ENCODE measurements at regions not wholly inside any gene's neighbourhood (a gene's known extent, or its start where the extent isn't known, plus 50 kb on each side); places are given as distances from the start of the nearest gene placed in this dataset.
"Not testable (repeated sequence)": the region's sequence is repeated elsewhere in the genome, so short reads cannot be mapped to it uniquely, and the experiment has no call there.

- DNase-seq: no peak
Observed at GRCh38 chrX:131830400-131831184, 192.5 kb upstream of the STK26 start.

GRCh38 chrX:131831185-131831520 lies 191.9 kb upstream of the STK26 start:
- DNase-seq: no peak

GRCh38 chrX:131836161-131836560 lies 186.9 kb upstream of the STK26 start:
- DNase-seq: no peak

GRCh38 chrX:131837325-131837724 lies 185.8 kb upstream of the STK26 start:
- no peak for DNase-seq

GRCh38 chrX:131840799-131841495 lies 182.2 kb upstream of the STK26 start:
- DNase-seq: no peak

- DNase-seq: peak; percentile 12
Observed at GRCh38 chrX:131841496-131842437, 181.3 kb upstream of the STK26 start.

GRCh38 chrX:131843987-131844386 lies 179.1 kb upstream of the STK26 start:
- DNase-seq: no peak

- DNase-seq: no peak
Observed at GRCh38 chrX:131845201-131845600, 177.9 kb upstream of the STK26 start.

- no peak for DNase-seq
Observed at GRCh38 chrX:131845771-131846170, 177.3 kb upstream of the STK26 start.

GRCh38 chrX:131850964-131851363 lies 172.1 kb upstream of the STK26 start:
- DNase-seq: not testable (repeated sequence)

GRCh38 chrX:131853440-131853839 lies 169.7 kb upstream of the STK26 start:
- DNase-seq: no peak

GRCh38 chrX:131854581-131854980 lies 168.5 kb upstream of the STK26 start:
- no peak for DNase-seq

- DNase-seq: no peak
Observed at GRCh38 chrX:131861088-131861787, 161.9 kb upstream of the STK26 start.

- DNase-seq: no peak
Observed at GRCh38 chrX:131862321-131862720, 160.8 kb upstream of the STK26 start.

- no peak for DNase-seq
Observed at GRCh38 chrX:131869182-131869581, 153.9 kb upstream of the STK26 start.

GRCh38 chrX:131874300-131874699 lies 148.8 kb upstream of the STK26 start:
- no peak for DNase-seq

- DNase-seq: not testable (repeated sequence)
Observed at GRCh38 chrX:131875827-131876226, 147.3 kb upstream of the STK26 start.

GRCh38 chrX:131881194-131881593 lies 141.9 kb upstream of the STK26 start:
- DNase-seq: no peak

GRCh38 chrX:131885042-131885441 lies 138.1 kb upstream of the STK26 start:
- not testable (repeated sequence) for DNase-seq

GRCh38 chrX:131893857-131894256 lies 129.2 kb upstream of the STK26 start:
- DNase-seq: not testable (repeated sequence)

GRCh38 chrX:131894995-131895394 lies 128.1 kb upstream of the STK26 start:
- no peak for DNase-seq

- DNase-seq: no peak
Observed at GRCh38 chrX:131895807-131896206, 127.3 kb upstream of the STK26 start.

- no peak for DNase-seq
Observed at GRCh38 chrX:131901546-131901945, 121.6 kb upstream of the STK26 start.
